BLaER1 (cell line): ENCODE measurements at regions not wholly inside any gene's neighbourhood (a gene's known extent, or its start where the extent isn't known, plus 50 kb on each side); places are given as distances from the start of the nearest gene placed in this dataset.

Experiments used
- H3K27ac ChIP-seq: shearing (Covaris generic); formaldehyde crosslinking; 2 replicates; pipeline ENCODE4 v1.8.1; 2022
- H3K27me3 ChIP-seq: shearing (Covaris generic); formaldehyde crosslinking; 2 replicates; pipeline ENCODE4 v1.8.1; 2022
- H3K36me3 ChIP-seq: shearing (Covaris generic); formaldehyde crosslinking; 2 replicates; pipeline ENCODE4 v1.8.1; 2022
- H3K4me1 ChIP-seq: shearing (Covaris generic); formaldehyde crosslinking; 2 replicates; pipeline ENCODE4 v1.8.1; 2022
- H3K4me2 ChIP-seq: shearing (Covaris generic); formaldehyde crosslinking; 2 replicates; pipeline ENCODE4 v1.8.1; 2022
- H3K4me3 ChIP-seq: shearing (Covaris generic); formaldehyde crosslinking; 2 replicates; pipeline ENCODE4 v1.8.1; 2022
- H3K9ac ChIP-seq: shearing (Covaris generic); formaldehyde crosslinking; 2 replicates; pipeline ENCODE4 v1.8.1; 2022
- H3K9me3 ChIP-seq: shearing (Covaris generic); formaldehyde crosslinking; 2 replicates; pipeline ENCODE4 v1.8.1; 2022
- H4K20me1 ChIP-seq: shearing (Covaris generic); formaldehyde crosslinking; 2 replicates; pipeline ENCODE4 v1.8.1; 2022
- Cebpa-rat ChIP-seq: shearing (Covaris generic); IDR thresholded peaks from 2 replicates; pipeline ENCODE4 v1.8.1; 2022

- Histone ChIP-seq H3K27me3 (no peaks in the 10 kb centered on the region), H3K9ac (no peak overlapping the region), H3K27ac (no peak overlapping the region), H3K36me3 (no peaks in the 10 kb centered on the region), H3K4me1 (no peaks in the 10 kb centered on the region), H3K4me2 (no peak overlapping the region), H3K9me3 (0 out of 2 replicates have a peak, but pooled peaks cover 13% of the 10 kb centered on the region), H3K4me3 (no peak overlapping the region), H4K20me1 (no peaks in the 10 kb centered on the region)
- TF ChIP-seq Cebpa-rat: no peak
These were observed 628.2 kb downstream of the FAM181B start for GRCh38 chr11:82105331-82105998.

- Histone ChIP-seq H3K4me2 (peak overlapping the region; percentile 13; the same call in 1 of the 2 replicates), H3K36me3 (no peaks in the 10 kb centered on the region), H3K9ac (no peak overlapping the region), H3K27ac (no peak overlapping the region), H3K27me3 (no peaks in the 10 kb centered on the region), H3K4me3 (no peak overlapping the region), H4K20me1 (no peaks in the 10 kb centered on the region), H3K9me3 (no peaks in the 10 kb centered on the region), H3K4me1 (peaks cover 53% of the 10 kb centered on the region)
- TF ChIP-seq Cebpa-rat: no peak
These were observed 640.8 kb downstream of the FAM181B start for GRCh38 chr11:82092904-82093303.

GRCh38 chr11:82089426-82089825, 644.2 kb downstream of the FAM181B start:
- Histone ChIP-seq H3K36me3 (no peaks in the 10 kb centered on the region), H3K27me3 (no peaks in the 10 kb centered on the region), H3K4me2 (peak overlapping the region; percentile 58), H3K9ac (no peak overlapping the region), H4K20me1 (no peaks in the 10 kb centered on the region), H3K4me1 (peaks cover 59% of the 10 kb centered on the region), H3K9me3 (peaks cover 4% of the 10 kb centered on the region; the same call in 1 of the 2 replicates), H3K4me3 (no peak overlapping the region), H3K27ac (peak overlapping the region; percentile 60)
- peak; percentile 88 for TF ChIP-seq Cebpa-rat

- peaks cover 32% of the 10 kb centered on the region for H3K4me1 ChIP-seq
- no peak for TF ChIP-seq Cebpa-rat
- H4K20me1 ChIP-seq: no peaks in the 10 kb centered on the region
- no peaks in the 10 kb centered on the region for H3K27me3 ChIP-seq
- no peak overlapping the region for H3K27ac ChIP-seq
- H3K9me3 ChIP-seq: peaks cover 4% of the 10 kb centered on the region; the same call in 1 of the 2 replicates
- H3K9ac ChIP-seq: no peak overlapping the region
- no peaks in the 10 kb centered on the region for H3K36me3 ChIP-seq
- H3K4me3 ChIP-seq: no peak overlapping the region
- no peak overlapping the region for H3K4me2 ChIP-seq
These were observed 648.2 kb downstream of the FAM181B start for GRCh38 chr11:82085493-82085892.

GRCh38 chr11:82082976-82083375, 650.7 kb downstream of the FAM181B start:
- peaks cover 7% of the 10 kb centered on the region for H3K4me1 ChIP-seq

GRCh38 chr11:82080160-82080559, 653.5 kb downstream of the FAM181B start:
- H4K20me1 ChIP-seq: no peaks in the 10 kb centered on the region
- H3K27me3 ChIP-seq: no peaks in the 10 kb centered on the region
- no peak for TF ChIP-seq Cebpa-rat
- H3K4me3 ChIP-seq: no peak overlapping the region
- H3K9ac ChIP-seq: no peak overlapping the region
- no peak overlapping the region for H3K27ac ChIP-seq
- no peak overlapping the region for H3K4me2 ChIP-seq
- H3K4me1 ChIP-seq: peaks cover 10% of the 10 kb centered on the region
- no peaks in the 10 kb centered on the region for H3K36me3 ChIP-seq
- peaks cover 8% of the 10 kb centered on the region; the same call in 1 of the 2 replicates for H3K9me3 ChIP-seq

More at GRCh38 chr11:82082976-82083375, 650.7 kb downstream of the FAM181B start:
- Histone ChIP-seq H3K9ac (no peak overlapping the region), H3K4me3 (no peak overlapping the region), H4K20me1 (no peaks in the 10 kb centered on the region), H3K9me3 (peaks cover 4% of the 10 kb centered on the region; the same call in 1 of the 2 replicates), H3K27me3 (no peaks in the 10 kb centered on the region), H3K4me2 (no peak overlapping the region), H3K36me3 (no peaks in the 10 kb centered on the region), H3K27ac (no peak overlapping the region)
- no peak for TF ChIP-seq Cebpa-rat

GRCh38 chr11:82076126-82076525, 657.5 kb downstream of the FAM181B start:
- H3K27me3 ChIP-seq: no peaks in the 10 kb centered on the region
- H3K9me3 ChIP-seq: peaks cover 8% of the 10 kb centered on the region
- no peak overlapping the region for H3K27ac ChIP-seq
- no peak for TF ChIP-seq Cebpa-rat
- no peak overlapping the region for H3K4me2 ChIP-seq
- H3K4me3 ChIP-seq: no peak overlapping the region
- no peaks in the 10 kb centered on the region for H4K20me1 ChIP-seq
- H3K4me1 ChIP-seq: peaks cover 43% of the 10 kb centered on the region
- H3K9ac ChIP-seq: no peak overlapping the region
- H3K36me3 ChIP-seq: no peaks in the 10 kb centered on the region

GRCh38 chr11:82059505-82059904, 674.2 kb downstream of the FAM181B start:
- Histone ChIP-seq H3K36me3 (no peaks in the 10 kb centered on the region), H3K27ac (no peak overlapping the region), H4K20me1 (no peaks in the 10 kb centered on the region), H3K9me3 (no peaks in the 10 kb centered on the region), H3K9ac (no peak overlapping the region), H3K27me3 (no peaks in the 10 kb centered on the region), H3K4me3 (no peak overlapping the region), H3K4me2 (no peak overlapping the region), H3K4me1 (no peaks in the 10 kb centered on the region)
- TF ChIP-seq Cebpa-rat: no peak

GRCh38 chr11:82056450-82056849, 677.2 kb downstream of the FAM181B start:
- H3K9me3 ChIP-seq: no peaks in the 10 kb centered on the region
- H3K27ac ChIP-seq: no peak overlapping the region
- no peak overlapping the region for H3K4me3 ChIP-seq
- H3K9ac ChIP-seq: no peak overlapping the region
- no peaks in the 10 kb centered on the region for H4K20me1 ChIP-seq
- no peaks in the 10 kb centered on the region for H3K4me1 ChIP-seq
- no peaks in the 10 kb centered on the region for H3K27me3 ChIP-seq
- H3K4me2 ChIP-seq: no peak overlapping the region
- H3K36me3 ChIP-seq: no peaks in the 10 kb centered on the region
- TF ChIP-seq Cebpa-rat: no peak

- Histone ChIP-seq H4K20me1 (no peaks in the 10 kb centered on the region), H3K27me3 (no peaks in the 10 kb centered on the region), H3K4me3 (no peak overlapping the region), H3K27ac (no peak overlapping the region), H3K36me3 (no peaks in the 10 kb centered on the region), H3K9me3 (peaks cover 24% of the 10 kb centered on the region), H3K4me2 (no peak overlapping the region), H3K9ac (no peak overlapping the region), H3K4me1 (peaks cover 16% of the 10 kb centered on the region)
- TF ChIP-seq Cebpa-rat: no peak
These were observed 684.5 kb downstream of the FAM181B start for GRCh38 chr11:82049199-82049598.
